GM13976 (cell line): ENCODE measurements at regions not wholly inside any gene's neighbourhood (a gene's known extent, or its start where the extent isn't known, plus 50 kb on each side); places are given as distances from the start of the nearest gene placed in this dataset.

Experiments used
- DNase-seq: peaks from one replicate; pipeline ENCODE4 v3.0.0; 2012; ENCODE audit warnings: low spot score
- CTCF ChIP-seq: IDR thresholded peaks from 2 replicates; pipeline ENCODE4 v1.5.1; 2012; ENCODE audit warnings: borderline replicate concordance, mild to moderate bottlenecking; ENCODE audit not compliant: insufficient read depth; ENCODE audit errors: extremely low read depth, missing control alignments, control extremely low read depth
- in situ Hi-C: fragments of 300-500 bp; cut with MboI; formaldehyde crosslinking; loops from one replicate; pipeline ENCODE4 v1.12.0; 2022; ENCODE audit warnings: low sequenced_read_pairs, mixed read lengths, inconsistent platforms; ENCODE audit not compliant: unreplicated experiment

- in situ Hi-C loops = no loop called here
- no peak for TF ChIP-seq CTCF
- DNase-seq = no peak
Measured at GRCh38 chr6:19413323-19413722, 423.8 kb upstream of the ID4 start.

DNA sequence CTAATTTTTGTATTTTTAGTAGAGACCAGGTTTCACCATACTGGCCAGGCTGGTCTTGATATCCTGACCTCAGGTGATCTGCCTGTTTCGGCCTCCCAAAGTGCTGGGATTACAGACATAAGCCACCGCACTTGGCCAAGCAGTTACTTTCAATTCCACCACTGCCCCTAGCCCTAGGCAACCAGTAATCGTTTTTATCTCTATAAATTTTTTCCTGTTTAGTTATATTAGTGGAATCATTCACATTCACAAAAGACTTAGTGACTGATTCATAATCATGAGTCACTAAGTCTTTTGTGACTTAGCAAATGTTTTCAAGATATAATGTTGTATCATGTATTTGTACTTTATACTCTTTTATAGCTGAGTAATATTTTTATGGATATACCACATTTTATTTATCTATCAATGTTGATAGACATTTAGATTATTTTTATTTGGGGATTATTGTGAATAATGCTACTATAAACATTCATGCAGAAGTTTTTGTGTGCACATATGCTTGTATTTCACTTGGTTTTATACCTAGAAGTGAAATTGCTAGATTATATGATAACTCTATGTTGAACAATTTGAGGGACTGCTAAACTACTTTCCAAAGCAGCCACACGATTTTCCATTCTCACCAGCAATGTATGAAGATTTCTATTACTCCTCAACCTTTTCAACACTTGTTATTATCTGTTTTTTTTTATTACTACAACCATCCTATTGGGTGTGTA is 421.4 kb upstream of the ID4 start:
- TF ChIP-seq CTCF = no peak
- no peak for DNase-seq
- in situ Hi-C loops = no loop called here

- DNase-seq = no peak
- in situ Hi-C loops = no loop called here
- TF ChIP-seq CTCF = no peak
Measured at GRCh38 chr6:19416811-19417210, 420.4 kb upstream of the ID4 start.

- DNase-seq = no peak
- no peak for TF ChIP-seq CTCF
- in situ Hi-C loops = no loop called here
Measured at GRCh38 chr6:19417713-19418112, 419.5 kb upstream of the ID4 start.

DNA sequence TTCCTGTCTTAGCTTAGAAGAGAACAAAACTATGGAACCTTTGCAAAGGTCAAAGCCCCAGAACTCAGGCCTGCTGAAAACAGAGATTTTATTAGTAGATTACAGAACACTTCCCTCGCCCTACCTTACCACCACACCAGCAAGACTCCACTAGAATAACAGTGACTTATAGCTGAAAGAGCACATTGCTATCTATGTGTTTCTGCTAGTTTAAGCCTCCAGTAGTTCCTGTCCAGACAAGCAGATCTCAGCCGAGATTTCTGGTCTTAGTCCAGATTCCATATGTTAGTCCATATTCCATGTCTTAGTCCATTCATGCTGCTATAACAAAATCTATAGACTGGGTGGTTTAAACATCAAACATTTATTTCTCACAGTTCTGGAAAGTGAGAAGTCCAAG is 412.3 kb upstream of the ID4 start:
- in situ Hi-C loops = no loop called here
- no peak for TF ChIP-seq CTCF
- no peak for DNase-seq

GRCh38 chr6:19427548-19427947 is 409.6 kb upstream of the ID4 start:
- DNase-seq = no peak
- TF ChIP-seq CTCF = no peak
- in situ Hi-C loops = no loop called here
